ENCODE measurements at regions not wholly inside any gene's neighbourhood (a gene's known extent, or its start where the extent isn't known, plus 50 kb on each side); places are given as distances from the start of the nearest gene placed in this dataset.

- TF ChIP-seq, protein P1, sequence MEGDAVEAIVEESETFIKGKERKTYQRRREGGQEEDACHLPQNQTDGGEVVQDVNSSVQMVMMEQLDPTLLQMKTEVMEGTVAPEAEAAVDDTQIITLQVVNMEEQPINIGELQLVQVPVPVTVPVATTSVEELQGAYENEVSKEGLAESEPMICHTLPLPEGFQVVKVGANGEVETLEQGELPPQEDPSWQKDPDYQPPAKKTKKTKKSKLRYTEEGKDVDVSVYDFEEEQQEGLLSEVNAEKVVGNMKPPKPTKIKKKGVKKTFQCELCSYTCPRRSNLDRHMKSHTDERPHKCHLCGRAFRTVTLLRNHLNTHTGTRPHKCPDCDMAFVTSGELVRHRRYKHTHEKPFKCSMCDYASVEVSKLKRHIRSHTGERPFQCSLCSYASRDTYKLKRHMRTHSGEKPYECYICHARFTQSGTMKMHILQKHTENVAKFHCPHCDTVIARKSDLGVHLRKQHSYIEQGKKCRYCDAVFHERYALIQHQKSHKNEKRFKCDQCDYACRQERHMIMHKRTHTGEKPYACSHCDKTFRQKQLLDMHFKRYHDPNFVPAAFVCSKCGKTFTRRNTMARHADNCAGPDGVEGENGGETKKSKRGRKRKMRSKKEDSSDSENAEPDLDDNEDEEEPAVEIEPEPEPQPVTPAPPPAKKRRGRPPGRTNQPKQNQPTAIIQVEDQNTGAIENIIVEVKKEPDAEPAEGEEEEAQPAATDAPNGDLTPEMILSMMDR (IDR thresholded peaks at IDR 0.05; ENCODE audit: low read depth, low read length, poor library complexity, severe bottlenecking), result no peak
- TF ChIP-seq EZH2phosphoT487 (IDR thresholded peaks at IDR 0.05; ENCODE audit: borderline replicate concordance, low read length), result no peak
Observed at GRCh38 chr16:86300746-86301481, 209.4 kb upstream of the FOXF1 start.

Data from DOHH2 (cell line).